Neural crest cell (in vitro differentiated cells): ENCODE measurements at regions not wholly inside any gene's neighbourhood (a gene's known extent, or its start where the extent isn't known, plus 50 kb on each side); places are given as distances from the start of the nearest gene placed in this dataset.

ENCODE experiments used
- DNase-seq: peaks from one replicate; pipeline ENCODE4 v3.0.0; 2021; ENCODE audit warnings: low read depth, mixed read lengths, low spot score
- H3K27ac Mint-ChIP-seq: one replicate; pipeline ENCODE4 v1.8.0; 2021; ENCODE audit warnings: mild to moderate bottlenecking, mixed read lengths; ENCODE audit not compliant: unreplicated experiment
- H3K27me3 Mint-ChIP-seq: 2 replicates; pipeline ENCODE4 v1.8.0; 2021; ENCODE audit warnings: low read depth, mild to moderate bottlenecking, mixed read lengths
- H3K36me3 Mint-ChIP-seq: 2 replicates; pipeline ENCODE4 v1.8.0; 2021; ENCODE audit warnings: low read depth, mild to moderate bottlenecking, mixed read lengths
- H3K4me1 Mint-ChIP-seq: 2 replicates; pipeline ENCODE4 v1.8.0; 2021; ENCODE audit warnings: mixed read lengths
- H3K4me3 Mint-ChIP-seq: one replicate; pipeline ENCODE4 v1.8.0; 2021; ENCODE audit warnings: mild to moderate bottlenecking, mixed read lengths
- H3K9me3 Mint-ChIP-seq: 2 replicates; pipeline ENCODE4 v1.8.0; 2021; ENCODE audit warnings: mixed read lengths
- CTCF ChIP-seq: fragments of 200-600 bp; sonication (generic); conservative IDR thresholded peaks from 2 replicates; pipeline ENCODE4 v1.5.0; 2021; ENCODE audit warnings: antibody characterized with exemption, mild to moderate bottlenecking

- Mint-ChIP-seq H3K4me3 (no peak overlapping the region), H3K27me3 (no peaks in the 10 kb centered on the region), H3K4me1 (peaks cover 9% of the 10 kb centered on the region), H3K9me3 (peaks cover 6% of the 10 kb centered on the region), H3K27ac (no peak overlapping the region), H3K36me3 (no peaks in the 10 kb centered on the region)
- no peak for DNase-seq
- no peak for TF ChIP-seq CTCF
These were observed 1233.1 kb upstream of the ALCAM start for GRCh38 chr3:104133630-104134029.

GRCh38 chr3:104137116-104137515, 1229.6 kb upstream of the ALCAM start:
- no peaks in the 10 kb centered on the region for H3K27me3 Mint-ChIP-seq
- no peaks in the 10 kb centered on the region for H3K9me3 Mint-ChIP-seq
- no peak overlapping the region for H3K4me3 Mint-ChIP-seq
- DNase-seq: no peak
- H3K4me1 Mint-ChIP-seq: peaks cover 9% of the 10 kb centered on the region
- no peaks in the 10 kb centered on the region for H3K36me3 Mint-ChIP-seq
- no peak overlapping the region for H3K27ac Mint-ChIP-seq
- no peak for TF ChIP-seq CTCF

GRCh38 chr3:104145164-104145563, 1221.5 kb upstream of the ALCAM start:
- no peak overlapping the region for H3K27ac Mint-ChIP-seq
- H3K9me3 Mint-ChIP-seq: no peaks in the 10 kb centered on the region
- no peaks in the 10 kb centered on the region for H3K36me3 Mint-ChIP-seq
- no peak for DNase-seq
- H3K4me1 Mint-ChIP-seq: no peaks in the 10 kb centered on the region
- no peak overlapping the region for H3K4me3 Mint-ChIP-seq
- no peaks in the 10 kb centered on the region for H3K27me3 Mint-ChIP-seq
- no peak for TF ChIP-seq CTCF

- DNase-seq: no peak
- no peaks in the 10 kb centered on the region for H3K4me1 Mint-ChIP-seq
- no peaks in the 10 kb centered on the region for H3K27me3 Mint-ChIP-seq
- no peak overlapping the region for H3K27ac Mint-ChIP-seq
- no peak overlapping the region for H3K4me3 Mint-ChIP-seq
- no peaks in the 10 kb centered on the region for H3K36me3 Mint-ChIP-seq
- no peaks in the 10 kb centered on the region for H3K9me3 Mint-ChIP-seq
- TF ChIP-seq CTCF: no peak
These were observed 1217.6 kb upstream of the ALCAM start for GRCh38 chr3:104149154-104149553.

- H3K9me3 Mint-ChIP-seq: no peaks in the 10 kb centered on the region
- DNase-seq: no peak
- TF ChIP-seq CTCF: no peak
- H3K27me3 Mint-ChIP-seq: no peaks in the 10 kb centered on the region
- H3K27ac Mint-ChIP-seq: no peak overlapping the region
- no peak overlapping the region for H3K4me3 Mint-ChIP-seq
- no peaks in the 10 kb centered on the region for H3K36me3 Mint-ChIP-seq
- no peaks in the 10 kb centered on the region for H3K4me1 Mint-ChIP-seq
These were observed 1216.0 kb upstream of the ALCAM start for GRCh38 chr3:104150724-104151123.

GRCh38 chr3:104154896-104155295, 1211.8 kb upstream of the ALCAM start:
- Mint-ChIP-seq H3K4me3 (no peak overlapping the region), H3K4me1 (peaks cover 8% of the 10 kb centered on the region), H3K27me3 (no peaks in the 10 kb centered on the region), H3K36me3 (no peaks in the 10 kb centered on the region), H3K27ac (no peak overlapping the region), H3K9me3 (peaks cover 3% of the 10 kb centered on the region)
- DNase-seq: no peak
- TF ChIP-seq CTCF: no peak
